ENCODE measurements at regions not wholly inside any gene's neighbourhood (a gene's known extent, or its start where the extent isn't known, plus 50 kb on each side); places are given as distances from the start of the nearest gene placed in this dataset.

DNA sequence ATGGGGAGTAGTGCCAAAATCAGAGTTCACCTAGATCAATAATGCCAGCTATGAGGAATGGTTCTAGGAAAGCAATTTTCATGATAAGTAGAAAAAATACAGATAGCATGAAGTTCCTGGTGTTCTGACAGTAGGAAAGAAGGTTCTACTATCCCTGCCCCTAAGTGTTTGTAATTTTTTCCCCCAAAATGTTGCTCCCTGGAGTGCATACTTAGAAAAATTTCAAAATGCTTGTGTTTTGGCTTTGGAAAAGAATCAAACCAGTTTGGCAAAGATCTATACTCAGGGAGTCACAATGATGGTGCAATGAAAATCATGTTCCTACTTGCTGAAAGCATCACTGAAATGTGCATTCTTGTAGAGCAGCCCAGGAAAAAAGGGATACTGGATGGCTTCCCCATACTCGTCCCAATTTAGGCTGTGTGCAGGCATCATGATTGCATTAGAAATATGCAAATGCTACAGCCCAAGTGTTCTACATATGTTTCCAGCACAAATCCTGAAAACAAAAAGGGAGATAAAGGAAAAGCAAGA is 74.7 kb downstream of the LPAR4 start:
- H3K36me3 ChIP-seq (ENCODE audit: insufficient read depth) = no peaks in the 10 kb centered on the region
- TF ChIP-seq ZNF114 (CRISPR knock-in tag; IDR thresholded peaks at IDR 0.05) (no peak), STAT1 (IDR thresholded peaks at IDR 0.05; ENCODE audit: unreplicated experiment) (no peak), CREB1 (CRISPR knock-in tag; IDR thresholded peaks at IDR 0.05; ENCODE audit: low read depth) (no peak), EZH2 (IDR thresholded peaks at IDR 0.05; ENCODE audit: low read depth, unreplicated experiment) (no peak), POLR2AphosphoS5 (IDR thresholded peaks at IDR 0.05; ENCODE audit: low read depth) (no peak), JUNB (IDR thresholded peaks at IDR 0.05; ENCODE audit: unreplicated experiment) (no peak), EZH2phosphoT487 (IDR thresholded peaks at IDR 0.05; ENCODE audit: unreplicated experiment) (no peak), NANOG (IDR thresholded peaks at IDR 0.05; ENCODE audit: borderline replicate concordance) (no peak), ZNF331 (CRISPR knock-in tag; IDR thresholded peaks at IDR 0.05; ENCODE audit: low read depth) (no peak)
- TF ChIP-seq, protein P1, sequence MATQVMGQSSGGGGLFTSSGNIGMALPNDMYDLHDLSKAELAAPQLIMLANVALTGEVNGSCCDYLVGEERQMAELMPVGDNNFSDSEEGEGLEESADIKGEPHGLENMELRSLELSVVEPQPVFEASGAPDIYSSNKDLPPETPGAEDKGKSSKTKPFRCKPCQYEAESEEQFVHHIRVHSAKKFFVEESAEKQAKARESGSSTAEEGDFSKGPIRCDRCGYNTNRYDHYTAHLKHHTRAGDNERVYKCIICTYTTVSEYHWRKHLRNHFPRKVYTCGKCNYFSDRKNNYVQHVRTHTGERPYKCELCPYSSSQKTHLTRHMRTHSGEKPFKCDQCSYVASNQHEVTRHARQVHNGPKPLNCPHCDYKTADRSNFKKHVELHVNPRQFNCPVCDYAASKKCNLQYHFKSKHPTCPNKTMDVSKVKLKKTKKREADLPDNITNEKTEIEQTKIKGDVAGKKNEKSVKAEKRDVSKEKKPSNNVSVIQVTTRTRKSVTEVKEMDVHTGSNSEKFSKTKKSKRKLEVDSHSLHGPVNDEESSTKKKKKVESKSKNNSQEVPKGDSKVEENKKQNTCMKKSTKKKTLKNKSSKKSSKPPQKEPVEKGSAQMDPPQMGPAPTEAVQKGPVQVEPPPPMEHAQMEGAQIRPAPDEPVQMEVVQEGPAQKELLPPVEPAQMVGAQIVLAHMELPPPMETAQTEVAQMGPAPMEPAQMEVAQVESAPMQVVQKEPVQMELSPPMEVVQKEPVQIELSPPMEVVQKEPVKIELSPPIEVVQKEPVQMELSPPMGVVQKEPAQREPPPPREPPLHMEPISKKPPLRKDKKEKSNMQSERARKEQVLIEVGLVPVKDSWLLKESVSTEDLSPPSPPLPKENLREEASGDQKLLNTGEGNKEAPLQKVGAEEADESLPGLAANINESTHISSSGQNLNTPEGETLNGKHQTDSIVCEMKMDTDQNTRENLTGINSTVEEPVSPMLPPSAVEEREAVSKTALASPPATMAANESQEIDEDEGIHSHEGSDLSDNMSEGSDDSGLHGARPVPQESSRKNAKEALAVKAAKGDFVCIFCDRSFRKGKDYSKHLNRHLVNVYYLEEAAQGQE (IDR thresholded peaks at IDR 0.05; ENCODE audit: unreplicated experiment) = no peak
- TF ChIP-seq, protein P2, sequence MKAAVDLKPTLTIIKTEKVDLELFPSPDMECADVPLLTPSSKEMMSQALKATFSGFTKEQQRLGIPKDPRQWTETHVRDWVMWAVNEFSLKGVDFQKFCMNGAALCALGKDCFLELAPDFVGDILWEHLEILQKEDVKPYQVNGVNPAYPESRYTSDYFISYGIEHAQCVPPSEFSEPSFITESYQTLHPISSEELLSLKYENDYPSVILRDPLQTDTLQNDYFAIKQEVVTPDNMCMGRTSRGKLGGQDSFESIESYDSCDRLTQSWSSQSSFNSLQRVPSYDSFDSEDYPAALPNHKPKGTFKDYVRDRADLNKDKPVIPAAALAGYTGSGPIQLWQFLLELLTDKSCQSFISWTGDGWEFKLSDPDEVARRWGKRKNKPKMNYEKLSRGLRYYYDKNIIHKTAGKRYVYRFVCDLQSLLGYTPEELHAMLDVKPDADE (IDR thresholded peaks at IDR 0.05) = no peak
- TF ChIP-seq, protein P3, sequence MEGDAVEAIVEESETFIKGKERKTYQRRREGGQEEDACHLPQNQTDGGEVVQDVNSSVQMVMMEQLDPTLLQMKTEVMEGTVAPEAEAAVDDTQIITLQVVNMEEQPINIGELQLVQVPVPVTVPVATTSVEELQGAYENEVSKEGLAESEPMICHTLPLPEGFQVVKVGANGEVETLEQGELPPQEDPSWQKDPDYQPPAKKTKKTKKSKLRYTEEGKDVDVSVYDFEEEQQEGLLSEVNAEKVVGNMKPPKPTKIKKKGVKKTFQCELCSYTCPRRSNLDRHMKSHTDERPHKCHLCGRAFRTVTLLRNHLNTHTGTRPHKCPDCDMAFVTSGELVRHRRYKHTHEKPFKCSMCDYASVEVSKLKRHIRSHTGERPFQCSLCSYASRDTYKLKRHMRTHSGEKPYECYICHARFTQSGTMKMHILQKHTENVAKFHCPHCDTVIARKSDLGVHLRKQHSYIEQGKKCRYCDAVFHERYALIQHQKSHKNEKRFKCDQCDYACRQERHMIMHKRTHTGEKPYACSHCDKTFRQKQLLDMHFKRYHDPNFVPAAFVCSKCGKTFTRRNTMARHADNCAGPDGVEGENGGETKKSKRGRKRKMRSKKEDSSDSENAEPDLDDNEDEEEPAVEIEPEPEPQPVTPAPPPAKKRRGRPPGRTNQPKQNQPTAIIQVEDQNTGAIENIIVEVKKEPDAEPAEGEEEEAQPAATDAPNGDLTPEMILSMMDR (conservative IDR thresholded peaks at IDR 0.05; ENCODE audit: low read depth in 2 of 2) = no peak
- TF ChIP-seq, protein P4, sequence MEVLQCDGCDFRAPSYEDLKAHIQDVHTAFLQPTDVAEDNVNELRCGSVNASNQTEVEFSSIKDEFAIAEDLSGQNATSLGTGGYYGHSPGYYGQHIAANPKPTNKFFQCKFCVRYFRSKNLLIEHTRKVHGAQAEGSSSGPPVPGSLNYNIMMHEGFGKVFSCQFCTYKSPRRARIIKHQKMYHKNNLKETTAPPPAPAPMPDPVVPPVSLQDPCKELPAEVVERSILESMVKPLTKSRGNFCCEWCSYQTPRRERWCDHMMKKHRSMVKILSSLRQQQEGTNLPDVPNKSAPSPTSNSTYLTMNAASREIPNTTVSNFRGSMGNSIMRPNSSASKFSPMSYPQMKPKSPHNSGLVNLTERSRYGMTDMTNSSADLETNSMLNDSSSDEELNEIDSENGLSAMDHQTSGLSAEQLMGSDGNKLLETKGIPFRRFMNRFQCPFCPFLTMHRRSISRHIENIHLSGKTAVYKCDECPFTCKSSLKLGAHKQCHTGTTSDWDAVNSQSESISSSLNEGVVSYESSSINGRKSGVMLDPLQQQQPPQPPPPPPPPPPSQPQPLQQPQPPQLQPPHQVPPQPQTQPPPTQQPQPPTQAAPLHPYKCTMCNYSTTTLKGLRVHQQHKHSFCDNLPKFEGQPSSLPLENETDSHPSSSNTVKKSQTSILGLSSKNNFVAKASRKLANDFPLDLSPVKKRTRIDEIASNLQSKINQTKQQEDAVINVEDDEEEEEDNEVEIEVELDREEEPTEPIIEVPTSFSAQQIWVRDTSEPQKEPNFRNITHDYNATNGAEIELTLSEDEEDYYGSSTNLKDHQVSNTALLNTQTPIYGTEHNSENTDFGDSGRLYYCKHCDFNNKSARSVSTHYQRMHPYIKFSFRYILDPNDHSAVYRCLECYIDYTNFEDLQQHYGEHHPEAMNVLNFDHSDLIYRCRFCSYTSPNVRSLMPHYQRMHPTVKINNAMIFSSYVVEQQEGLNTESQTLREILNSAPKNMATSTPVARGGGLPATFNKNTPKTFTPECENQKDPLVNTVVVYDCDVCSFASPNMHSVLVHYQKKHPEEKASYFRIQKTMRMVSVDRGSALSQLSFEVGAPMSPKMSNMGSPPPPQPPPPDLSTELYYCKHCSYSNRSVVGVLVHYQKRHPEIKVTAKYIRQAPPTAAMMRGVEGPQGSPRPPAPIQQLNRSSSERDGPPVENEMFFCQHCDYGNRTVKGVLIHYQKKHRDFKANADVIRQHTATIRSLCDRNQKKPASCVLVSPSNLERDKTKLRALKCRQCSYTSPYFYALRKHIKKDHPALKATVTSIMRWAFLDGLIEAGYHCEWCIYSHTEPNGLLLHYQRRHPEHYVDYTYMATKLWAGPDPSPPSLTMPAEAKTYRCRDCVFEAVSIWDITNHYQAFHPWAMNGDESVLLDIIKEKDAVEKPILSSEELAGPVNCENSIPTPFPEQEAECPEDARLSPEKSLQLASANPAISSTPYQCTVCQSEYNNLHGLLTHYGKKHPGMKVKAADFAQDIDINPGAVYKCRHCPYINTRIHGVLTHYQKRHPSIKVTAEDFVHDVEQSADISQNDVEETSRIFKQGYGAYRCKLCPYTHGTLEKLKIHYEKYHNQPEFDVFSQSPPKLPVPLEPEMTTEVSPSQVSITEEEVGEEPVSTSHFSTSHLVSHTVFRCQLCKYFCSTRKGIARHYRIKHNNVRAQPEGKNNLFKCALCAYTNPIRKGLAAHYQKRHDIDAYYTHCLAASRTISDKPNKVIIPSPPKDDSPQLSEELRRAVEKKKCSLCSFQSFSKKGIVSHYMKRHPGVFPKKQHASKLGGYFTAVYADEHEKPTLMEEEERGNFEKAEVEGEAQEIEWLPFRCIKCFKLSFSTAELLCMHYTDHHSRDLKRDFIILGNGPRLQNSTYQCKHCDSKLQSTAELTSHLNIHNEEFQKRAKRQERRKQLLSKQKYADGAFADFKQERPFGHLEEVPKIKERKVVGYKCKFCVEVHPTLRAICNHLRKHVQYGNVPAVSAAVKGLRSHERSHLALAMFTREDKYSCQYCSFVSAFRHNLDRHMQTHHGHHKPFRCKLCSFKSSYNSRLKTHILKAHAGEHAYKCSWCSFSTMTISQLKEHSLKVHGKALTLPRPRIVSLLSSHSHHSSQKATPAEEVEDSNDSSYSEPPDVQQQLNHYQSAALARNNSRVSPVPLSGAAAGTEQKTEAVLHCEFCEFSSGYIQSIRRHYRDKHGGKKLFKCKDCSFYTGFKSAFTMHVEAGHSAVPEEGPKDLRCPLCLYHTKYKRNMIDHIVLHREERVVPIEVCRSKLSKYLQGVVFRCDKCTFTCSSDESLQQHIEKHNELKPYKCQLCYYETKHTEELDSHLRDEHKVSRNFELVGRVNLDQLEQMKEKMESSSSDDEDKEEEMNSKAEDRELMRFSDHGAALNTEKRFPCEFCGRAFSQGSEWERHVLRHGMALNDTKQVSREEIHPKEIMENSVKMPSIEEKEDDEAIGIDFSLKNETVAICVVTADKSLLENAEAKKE (CRISPR knock-in tag; IDR thresholded peaks at IDR 0.05) = no peak
- ATAC-seq = no peak
- Mint-ChIP-seq H3K27me3 (ENCODE audit: insufficient read depth, low read depth, poor library complexity) (peaks cover 2% of the 10 kb centered on the region), H3K4me1 (no peaks in the 10 kb centered on the region), H3K36me3 (ENCODE audit: low read depth) (no peaks in the 10 kb centered on the region), H3K27ac (no peak overlapping the region), H3K4me3 (no peak overlapping the region), H3K9me3 (peaks cover 4% of the 10 kb centered on the region)
- H3K27ac ChIP-seq (ENCODE audit: low read depth) = no peak overlapping the region
- DNase-seq (ENCODE audit: low spot score) = no peak
- H4K20me1 ChIP-seq (replicated peaks; ENCODE audit: insufficient read depth) = no peaks in the 10 kb centered on the region
- no peaks in the 10 kb centered on the region for H3K4me1 ChIP-seq (ENCODE audit: insufficient read depth)
- no peaks in the 10 kb centered on the region for H3K79me2 ChIP-seq (replicated peaks; ENCODE audit: insufficient read depth)
- H2AFZ ChIP-seq = no peak overlapping the region
- no peak overlapping the region for H3K4me3 ChIP-seq
- no peaks in the 10 kb centered on the region for H3F3A ChIP-seq (replicated peaks; ENCODE audit: low read depth)
- H3K4me2 ChIP-seq = no peak overlapping the region
- H3K9me2 ChIP-seq (ENCODE audit: insufficient read depth) = no peaks in the 10 kb centered on the region
- no peaks in the 10 kb centered on the region for H3K27me3 ChIP-seq (ENCODE audit: insufficient read depth)
